Activated T-helper 1 cell treated with anti-CD3 and anti-CD28 coated beads, Interleukin-12 subunit alpha, Interleukin-12 subunit beta, Interleukin-2, Interleukin-4 antibody, amounts not matched to agents 30 ng/mL and 10 ng/mL and 1 ng/mL, durations not matched to agents 14 hours and 24 hours and 36 hours (primary cell): ENCODE measurements at regions not wholly inside any gene's neighbourhood (a gene's known extent, or its start where the extent isn't known, plus 50 kb on each side); places are given as distances from the start of the nearest gene placed in this dataset.
A peak's percentile ranks its signal among the peaks of the same experiment; 100 is the strongest.

Experiments
- DNase-seq: peaks from one replicate; pipeline ENCODE4 v3.0.0; 2021; ENCODE audit warnings: low spot score
- H3K27ac Mint-ChIP-seq: one replicate; pipeline ENCODE4 v1.8.0; 2021; ENCODE audit warnings: mild to moderate bottlenecking, mixed read lengths
- H3K27me3 Mint-ChIP-seq: one replicate; pipeline ENCODE4 v1.8.0; 2022; ENCODE audit warnings: mild to moderate bottlenecking, moderate library complexity, mixed read lengths; ENCODE audit not compliant: insufficient read depth
- H3K36me3 Mint-ChIP-seq: one replicate; pipeline ENCODE4 v1.8.0; 2021; ENCODE audit warnings: low read depth, mixed read lengths
- H3K4me1 Mint-ChIP-seq: one replicate; pipeline ENCODE4 v1.8.0; 2021; ENCODE audit warnings: low read depth, mixed read lengths
- H3K4me3 Mint-ChIP-seq: one replicate; pipeline ENCODE4 v1.8.0; 2021; ENCODE audit warnings: mild to moderate bottlenecking, moderate library complexity, mixed read lengths
- H3K9me3 Mint-ChIP-seq: one replicate; pipeline ENCODE4 v1.8.0; 2021; ENCODE audit warnings: mixed read lengths
- intact Hi-C: fragments of 100-400 bp; cut with micrococcal nuclease; formaldehyde crosslinking; loops from one replicate; pipeline ENCODE4 v1.15.1; 2024

GRCh38 chr17:72539981-72540897 lies 419.4 kb downstream of the SOX9 start:
- peak; percentile 56 for DNase-seq
- Mint-ChIP-seq H3K4me3 (no peak overlapping the region), H3K36me3 (no peaks in the 10 kb centered on the region), H3K27ac (no peak overlapping the region), H3K27me3 (peaks cover 13% of the 10 kb centered on the region), H3K9me3 (no peaks in the 10 kb centered on the region), H3K4me1 (peaks cover 5% of the 10 kb centered on the region)
- intact Hi-C loops = loop anchor here (5.0 kb wide), 1 partner anchor 1068 kb away; no protein-coding TSS in a partner anchor

DNA sequence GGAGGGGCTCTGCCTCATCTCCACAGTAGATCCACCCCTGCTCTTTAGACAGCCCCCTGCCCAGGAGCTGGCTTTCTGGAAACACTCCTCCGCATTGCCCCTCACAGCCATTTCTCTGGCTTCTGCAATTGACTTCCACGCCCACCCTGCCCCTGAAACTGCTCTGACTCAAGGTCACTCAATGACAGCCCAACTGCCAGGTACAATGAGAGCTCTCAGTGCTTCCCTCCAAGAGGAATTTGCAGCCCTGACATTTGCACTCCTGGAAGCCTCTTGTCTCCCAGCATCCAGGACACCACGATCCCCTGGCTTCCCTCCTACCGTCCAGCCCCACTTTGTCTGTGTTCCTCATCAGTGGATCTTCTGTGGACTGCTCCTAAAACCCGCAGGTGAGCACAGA lies 421.5 kb downstream of the SOX9 start:
- DNase-seq = no peak
- Mint-ChIP-seq H3K27me3 (peaks cover 12% of the 10 kb centered on the region), H3K36me3 (no peaks in the 10 kb centered on the region), H3K4me3 (no peak overlapping the region), H3K4me1 (peaks cover 5% of the 10 kb centered on the region), H3K27ac (no peak overlapping the region), H3K9me3 (no peaks in the 10 kb centered on the region)
- intact Hi-C loops = loop anchor here (5.0 kb wide), 1 partner anchor 1070 kb away; no protein-coding TSS in a partner anchor

- H3K4me3 Mint-ChIP-seq = no peak overlapping the region
- no peak for DNase-seq
- intact Hi-C loops = no loop called here
- H3K36me3 Mint-ChIP-seq = no peaks in the 10 kb centered on the region
- no peak overlapping the region for H3K27ac Mint-ChIP-seq
- peaks cover 5% of the 10 kb centered on the region for H3K27me3 Mint-ChIP-seq
- no peaks in the 10 kb centered on the region for H3K4me1 Mint-ChIP-seq
- no peaks in the 10 kb centered on the region for H3K9me3 Mint-ChIP-seq
Measured at GRCh38 chr17:72545766-72546165, 424.9 kb downstream of the SOX9 start.

- H3K4me1 Mint-ChIP-seq = no peaks in the 10 kb centered on the region
- H3K27me3 Mint-ChIP-seq = no peaks in the 10 kb centered on the region
- H3K4me3 Mint-ChIP-seq = no peak overlapping the region
- H3K27ac Mint-ChIP-seq = no peak overlapping the region
- H3K9me3 Mint-ChIP-seq = no peaks in the 10 kb centered on the region
- H3K36me3 Mint-ChIP-seq = no peaks in the 10 kb centered on the region
- no peak for DNase-seq
- intact Hi-C loops = loop anchor here (10.0 kb wide), 1 partner anchor 702 kb away; no protein-coding TSS in a partner anchor
Measured at GRCh38 chr17:72553051-72553755, 432.4 kb downstream of the SOX9 start.

DNA sequence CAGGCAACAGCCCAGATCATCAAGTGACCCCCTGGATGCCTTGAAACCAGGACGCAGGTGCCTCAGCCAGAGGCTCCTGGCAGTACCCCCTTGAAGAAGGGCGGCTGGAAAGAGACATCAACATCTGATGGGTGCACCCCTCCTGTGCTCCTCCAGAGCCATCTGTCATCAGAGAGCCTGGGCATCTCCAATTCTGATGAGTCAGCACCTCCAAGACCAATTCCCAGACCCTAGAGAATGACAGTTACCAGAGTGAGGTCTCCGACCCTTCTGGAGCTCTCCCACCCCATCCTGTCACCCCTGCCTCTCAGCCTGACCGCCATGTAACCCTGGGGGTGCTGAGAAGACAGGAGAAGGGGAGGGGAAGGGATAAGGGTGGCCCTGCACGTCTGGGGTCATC lies 433.7 kb downstream of the SOX9 start:
- Mint-ChIP-seq H3K4me1 (no peaks in the 10 kb centered on the region), H3K9me3 (no peaks in the 10 kb centered on the region), H3K36me3 (no peaks in the 10 kb centered on the region), H3K27ac (no peak overlapping the region), H3K27me3 (no peaks in the 10 kb centered on the region), H3K4me3 (no peak overlapping the region)
- intact Hi-C loops = loop anchor here (10.0 kb wide), 1 partner anchor 700 kb away; no protein-coding TSS in a partner anchor
- no peak for DNase-seq

- no peaks in the 10 kb centered on the region for H3K27me3 Mint-ChIP-seq
- no peaks in the 10 kb centered on the region for H3K4me1 Mint-ChIP-seq
- H3K9me3 Mint-ChIP-seq = no peaks in the 10 kb centered on the region
- no peak overlapping the region for H3K27ac Mint-ChIP-seq
- no peak for DNase-seq
- intact Hi-C loops = loop anchor here (10.0 kb wide), 1 partner anchor 700 kb away; no protein-coding TSS in a partner anchor
- no peak overlapping the region for H3K4me3 Mint-ChIP-seq
- H3K36me3 Mint-ChIP-seq = no peaks in the 10 kb centered on the region
Measured at GRCh38 chr17:72555052-72555451, 434.2 kb downstream of the SOX9 start.

- peak; percentile 38 for DNase-seq
- intact Hi-C loops = loop anchor here (1.0 to 10.0 kb wide), 3 partner anchors 170 to 698 kb away; no protein-coding TSS in a partner anchor
- no peaks in the 10 kb centered on the region for H3K27me3 Mint-ChIP-seq
- no peak overlapping the region for H3K4me3 Mint-ChIP-seq
- no peaks in the 10 kb centered on the region for H3K36me3 Mint-ChIP-seq
- H3K9me3 Mint-ChIP-seq = no peaks in the 10 kb centered on the region
- no peak overlapping the region for H3K27ac Mint-ChIP-seq
- H3K4me1 Mint-ChIP-seq = no peaks in the 10 kb centered on the region
Measured at GRCh38 chr17:72556944-72557826, 436.4 kb downstream of the SOX9 start.

DNA sequence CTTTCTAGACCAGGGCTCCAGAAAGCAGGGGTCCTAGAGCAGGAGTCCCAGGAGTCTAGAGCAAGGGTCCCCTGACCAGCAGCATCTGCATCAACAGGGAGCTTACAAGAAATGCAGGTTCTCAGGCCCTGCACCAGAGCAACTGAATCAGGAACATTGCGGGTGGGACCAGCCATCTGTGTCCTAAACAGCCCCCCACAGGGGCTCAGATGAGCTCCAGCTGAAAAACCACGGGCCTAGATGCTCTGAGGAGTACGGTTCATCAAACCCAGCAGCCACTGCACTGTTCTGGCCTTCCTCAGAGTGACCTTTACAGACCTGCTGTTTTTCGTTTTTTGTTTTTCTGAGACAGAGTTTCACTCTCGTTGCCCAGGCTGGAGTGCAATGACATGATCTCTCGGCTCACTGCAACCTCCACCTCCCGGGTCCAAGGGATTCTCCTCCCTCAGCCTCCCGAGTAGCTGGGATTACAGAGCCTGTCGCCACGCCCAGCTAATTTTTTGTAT lies 438.2 kb downstream of the SOX9 start:
- Mint-ChIP-seq H3K27me3 (peaks cover 5% of the 10 kb centered on the region), H3K27ac (no peak overlapping the region), H3K4me3 (no peak overlapping the region), H3K9me3 (no peaks in the 10 kb centered on the region), H3K36me3 (no peaks in the 10 kb centered on the region), H3K4me1 (no peaks in the 10 kb centered on the region)
- intact Hi-C loops = loop anchor here (10.0 kb wide), 1 partner anchor 696 kb away; no protein-coding TSS in a partner anchor
- no peak for DNase-seq

- no peak overlapping the region for H3K27ac Mint-ChIP-seq
Measured at GRCh38 chr17:72560303-72561247, 439.8 kb downstream of the SOX9 start.

GRCh38 chr17:72561266-72561665 lies 440.4 kb downstream of the SOX9 start:
- H3K4me1 Mint-ChIP-seq = no peaks in the 10 kb centered on the region
- H3K27ac Mint-ChIP-seq = no peak overlapping the region
- H3K36me3 Mint-ChIP-seq = no peaks in the 10 kb centered on the region
- H3K9me3 Mint-ChIP-seq = no peaks in the 10 kb centered on the region
- peaks cover 10% of the 10 kb centered on the region for H3K27me3 Mint-ChIP-seq
- DNase-seq = no peak
- intact Hi-C loops = loop anchor here (2.0 kb wide), 1 partner anchor 632 kb away; the partner anchor contains the start of gene COG1
- H3K4me3 Mint-ChIP-seq = no peak overlapping the region

More at GRCh38 chr17:72560303-72561247, 439.8 kb downstream of the SOX9 start:
- no peaks in the 10 kb centered on the region for H3K9me3 Mint-ChIP-seq
- no peak overlapping the region for H3K4me3 Mint-ChIP-seq
- H3K27me3 Mint-ChIP-seq = peaks cover 6% of the 10 kb centered on the region
- no peaks in the 10 kb centered on the region for H3K36me3 Mint-ChIP-seq
- peak; percentile 14 for DNase-seq
- H3K4me1 Mint-ChIP-seq = no peaks in the 10 kb centered on the region
- intact Hi-C loops = loop anchor here (1.0 to 2.0 kb wide), 3 partner anchors 426 to 810 kb away; partner anchors contain the start of gene COG1

GRCh38 chr17:72561680-72562079 lies 440.9 kb downstream of the SOX9 start:
- Mint-ChIP-seq H3K4me3 (no peak overlapping the region), H3K4me1 (peaks cover 4% of the 10 kb centered on the region), H3K36me3 (no peaks in the 10 kb centered on the region), H3K9me3 (no peaks in the 10 kb centered on the region), H3K27me3 (peaks cover 10% of the 10 kb centered on the region), H3K27ac (no peak overlapping the region)
- DNase-seq = no peak
- intact Hi-C loops = loop anchor here (2.0 kb wide), 1 partner anchor 631 kb away; the partner anchor contains the start of gene COG1
